SJCRH30 (cell line): ENCODE measurements at regions not wholly inside any gene's neighbourhood (a gene's known extent, or its start where the extent isn't known, plus 50 kb on each side); places are given as distances from the start of the nearest gene placed in this dataset.
A peak's percentile ranks its signal among the peaks of the same experiment; 100 is the strongest.

Source experiments
- DNase-seq, 2 experiments: peaks; one replicate each; pipeline ENCODE4 v3.0.0-alpha.2; 2015 to 2020
- H3K27ac ChIP-seq: fragments of 250-450 bp; sonication (Bioruptor Pico); 2 replicates; pipeline ENCODE4 v1.5.1; 2020; ENCODE audit warnings: mild to moderate bottlenecking, moderate library complexity
- H3K27me3 ChIP-seq: fragments of 250-450 bp; sonication (Bioruptor Pico); 2 replicates; pipeline ENCODE4 v1.5.1; 2020; ENCODE audit warnings: mild to moderate bottlenecking, moderate library complexity
- H3K36me3 ChIP-seq: fragments of 250-450 bp; sonication (Bioruptor Pico); 2 replicates; pipeline ENCODE4 v1.5.1; 2020; ENCODE audit warnings: mild to moderate bottlenecking, moderate library complexity
- H3K4me1 ChIP-seq: fragments of 250-450 bp; sonication (Bioruptor Pico); 2 replicates; pipeline ENCODE4 v1.5.1; 2020; ENCODE audit warnings: mild to moderate bottlenecking, moderate library complexity
- H3K4me3 ChIP-seq: fragments of 250-450 bp; sonication (Bioruptor Pico); 2 replicates; pipeline ENCODE4 v1.5.1; 2020; ENCODE audit warnings: mild to moderate bottlenecking, moderate library complexity
- H3K9me3 ChIP-seq: fragments of 250-450 bp; sonication (Bioruptor Pico); replicated peaks from 2 replicates; pipeline ENCODE4 v1.5.1; 2020; ENCODE audit warnings: mild to moderate bottlenecking, moderate library complexity

GRCh38 chr9:129481810-129482511, 138.9 kb downstream of the C9orf50 start:
- Histone ChIP-seq H3K27me3 (peaks cover 13% of the 10 kb centered on the region), H3K9me3 (no peaks in the 10 kb centered on the region), H3K27ac (no peak overlapping the region), H3K4me3 (peak overlapping the region; percentile 50), H3K4me1 (peaks cover 7% of the 10 kb centered on the region), H3K36me3 (no peaks in the 10 kb centered on the region)
- no peak for DNase-seq

- H3K4me3 ChIP-seq: no peak overlapping the region
- peaks cover 11% of the 10 kb centered on the region for H3K4me1 ChIP-seq
- no peak for DNase-seq
- H3K36me3 ChIP-seq: no peaks in the 10 kb centered on the region
- no peak overlapping the region for H3K27ac ChIP-seq
- H3K9me3 ChIP-seq: no peaks in the 10 kb centered on the region
- H3K27me3 ChIP-seq: peaks cover 13% of the 10 kb centered on the region
These were observed 139.5 kb downstream of the C9orf50 start for GRCh38 chr9:129481424-129481809.

- Histone ChIP-seq H3K27me3 (peaks cover 13% of the 10 kb centered on the region), H3K36me3 (no peaks in the 10 kb centered on the region), H3K9me3 (no peaks in the 10 kb centered on the region), H3K4me3 (no peak overlapping the region), H3K27ac (no peak overlapping the region), H3K4me1 (peaks cover 11% of the 10 kb centered on the region)
- no peak for DNase-seq
These were observed 140.2 kb downstream of the C9orf50 start for GRCh38 chr9:129480745-129481144.

- no peak overlapping the region for H3K27ac ChIP-seq
- no peak overlapping the region for H3K4me3 ChIP-seq
- H3K4me1 ChIP-seq: peaks cover 11% of the 10 kb centered on the region
- no peaks in the 10 kb centered on the region for H3K36me3 ChIP-seq
- peaks cover 2% of the 10 kb centered on the region; the same call in 1 of the 2 replicates for H3K9me3 ChIP-seq
- peaks cover 13% of the 10 kb centered on the region for H3K27me3 ChIP-seq
- no peak for DNase-seq
These were observed 140.7 kb downstream of the C9orf50 start for GRCh38 chr9:129480227-129480626.

- H3K4me1 ChIP-seq: peaks cover 11% of the 10 kb centered on the region
- peaks cover 13% of the 10 kb centered on the region for H3K27me3 ChIP-seq
- H3K4me3 ChIP-seq: no peak overlapping the region
- H3K27ac ChIP-seq: no peak overlapping the region
- no peaks in the 10 kb centered on the region for H3K36me3 ChIP-seq
- H3K9me3 ChIP-seq: peaks cover 2% of the 10 kb centered on the region
- no peak for DNase-seq
These were observed 141.3 kb downstream of the C9orf50 start for GRCh38 chr9:129479631-129480011.

- Histone ChIP-seq H3K27ac (no peak overlapping the region), H3K9me3 (peaks cover 2% of the 10 kb centered on the region), H3K4me3 (no peak overlapping the region), H3K4me1 (peaks cover 11% of the 10 kb centered on the region), H3K27me3 (peaks cover 12% of the 10 kb centered on the region), H3K36me3 (no peaks in the 10 kb centered on the region)
- DNase-seq: no peak
These were observed 141.8 kb downstream of the C9orf50 start for GRCh38 chr9:129478961-129479630.

- Histone ChIP-seq H3K36me3 (no peaks in the 10 kb centered on the region), H3K27me3 (peaks cover 7% of the 10 kb centered on the region), H3K4me3 (no peak overlapping the region), H3K4me1 (peaks cover 11% of the 10 kb centered on the region), H3K9me3 (peaks cover 2% of the 10 kb centered on the region), H3K27ac (no peak overlapping the region)
- no peak for DNase-seq
These were observed 142.4 kb downstream of the C9orf50 start for GRCh38 chr9:129478461-129478860.

GRCh38 chr9:129476821-129477611, 143.9 kb downstream of the C9orf50 start:
- Histone ChIP-seq H3K27me3 (peaks cover 7% of the 10 kb centered on the region), H3K27ac (no peak overlapping the region), H3K9me3 (peaks cover 2% of the 10 kb centered on the region), H3K4me3 (no peak overlapping the region), H3K4me1 (peaks cover 11% of the 10 kb centered on the region), H3K36me3 (no peaks in the 10 kb centered on the region)
- peak; percentile 52 to 67 for DNase-seq

GRCh38 chr9:129474740-129475404, 146.0 kb downstream of the C9orf50 start:
- no peaks in the 10 kb centered on the region for H3K36me3 ChIP-seq
- DNase-seq: no peak
- H3K4me1 ChIP-seq: peaks cover 11% of the 10 kb centered on the region

GRCh38 chr9:129473523-129474244, 147.2 kb downstream of the C9orf50 start:
- Histone ChIP-seq H3K4me3 (no peak overlapping the region), H3K9me3 (peaks cover 2% of the 10 kb centered on the region), H3K27me3 (peaks cover 4% of the 10 kb centered on the region), H3K27ac (no peak overlapping the region), H3K36me3 (no peaks in the 10 kb centered on the region), H3K4me1 (peaks cover 11% of the 10 kb centered on the region)
- no peak for DNase-seq

More at GRCh38 chr9:129474740-129475404, 146.0 kb downstream of the C9orf50 start:
- H3K27me3 ChIP-seq: peaks cover 6% of the 10 kb centered on the region
- H3K9me3 ChIP-seq: peaks cover 2% of the 10 kb centered on the region
- no peak overlapping the region for H3K27ac ChIP-seq
- H3K4me3 ChIP-seq: no peak overlapping the region

- Histone ChIP-seq H3K36me3 (no peaks in the 10 kb centered on the region), H3K4me1 (peaks cover 11% of the 10 kb centered on the region), H3K9me3 (peaks cover 2% of the 10 kb centered on the region), H3K27me3 (peaks cover 4% of the 10 kb centered on the region), H3K27ac (no peak overlapping the region), H3K4me3 (no peak overlapping the region)
- DNase-seq: no peak
These were observed 148.2 kb downstream of the C9orf50 start for GRCh38 chr9:129472651-129473102.

GRCh38 chr9:129471201-129472019, 149.5 kb downstream of the C9orf50 start:
- Histone ChIP-seq H3K4me1 (peaks cover 13% of the 10 kb centered on the region), H3K27me3 (peaks cover 4% of the 10 kb centered on the region), H3K36me3 (no peaks in the 10 kb centered on the region), H3K4me3 (no peak overlapping the region), H3K9me3 (peaks cover 2% of the 10 kb centered on the region), H3K27ac (no peak overlapping the region)
- no peak for DNase-seq

GRCh38 chr9:129469988-129470316, 150.9 kb downstream of the C9orf50 start:
- Histone ChIP-seq H3K27ac (no peak overlapping the region), H3K27me3 (peaks cover 4% of the 10 kb centered on the region), H3K4me3 (no peak overlapping the region), H3K4me1 (peaks cover 25% of the 10 kb centered on the region), H3K9me3 (no peaks in the 10 kb centered on the region; the same call in 1 of the 2 replicates), H3K36me3 (no peaks in the 10 kb centered on the region)
- DNase-seq: no peak
